Transverse colon (tissue), 4 donors: ENCODE measurements at regions not wholly inside any gene's neighbourhood (a gene's known extent, or its start where the extent isn't known, plus 50 kb on each side); places are given as distances from the start of the nearest gene placed in this dataset.
"Not testable (repeated sequence)": the region's sequence is repeated elsewhere in the genome, so short reads cannot be mapped to it uniquely, and the experiment has no call there.

Experiments used
- DNase-seq: peaks from one replicate; pipeline ENCODE4 v3.0.0-alpha.2; 2019
- H3K27ac ChIP-seq, 4 donors: fragments of 200-600 bp; sonication (generic); 2 replicates each; pipeline ENCODE4 v1.5.1; 2016 to 2018; ENCODE audit warnings: inconsistent platforms in 4 of 4
- H3K27me3 ChIP-seq: fragments of 200-600 bp; sonication (generic); 2 replicates; pipeline ENCODE4 v1.5.1; 2017; ENCODE audit warnings: inconsistent platforms
- H3K36me3 ChIP-seq, 4 donors: fragments of 200-600 bp; sonication (generic); 2 replicates each; pipeline ENCODE4 v1.5.1; 2017 to 2019; ENCODE audit warnings: inconsistent platforms in 4 of 4
- H3K4me1 ChIP-seq, 4 donors: fragments of 200-600 bp; sonication (generic); 2 replicates each; pipeline ENCODE4 v1.5.1; 2017 to 2020; ENCODE audit warnings: inconsistent platforms in 4 of 4
- H3K4me3 ChIP-seq, 4 donors: fragments of 200-600 bp; sonication (generic); 1 replicate in 1 of 4; 2 replicates in 3 of 4; pipeline versions ENCODE4 v1.5.1 to v1.6.1; 2017 to 2019; ENCODE audit warnings: inconsistent platforms in 4 of 4
- H3K9me3 ChIP-seq, 2 donors: fragments of 200-600 bp; sonication (generic); 2 replicates each; pipeline ENCODE4 v1.5.1; 2017 to 2019; ENCODE audit warnings: inconsistent platforms in 2 of 2
- CTCF ChIP-seq, 5 experiments: fragments of 200-600 bp in 3 of 5; fragments of 450-650 bp in 2 of 5; sonication (generic) in 3 of 5; IDR thresholded peaks; 1 replicate in 2 of 5; 2 replicates in 3 of 5; pipeline ENCODE4 v1.5.1; 2016 to 2017; ENCODE audit warnings: antibody characterized with exemption in 5 of 5, inconsistent platforms in 3 of 5, mild to moderate bottlenecking in 2 of 5, moderate library complexity in 1 of 5
- EP300 ChIP-seq: sonication (generic); formaldehyde crosslinking; IDR thresholded peaks from one replicate; pipeline ENCODE4 v1.6.1; 2017; ENCODE audit warnings: antibody characterized with exemption, low read depth
- POLR2A ChIP-seq: fragments of 450-650 bp; IDR thresholded peaks from one replicate; pipeline ENCODE4 v1.6.1; 2016; ENCODE audit warnings: antibody characterized with exemption, mild to moderate bottlenecking, moderate library complexity
- POLR2AphosphoS5 ChIP-seq, 3 donors: sonication (generic); formaldehyde crosslinking; IDR thresholded peaks; one replicate each; pipeline ENCODE4 v1.6.1; 2016; ENCODE audit warnings: antibody characterized with exemption in 3 of 3
- WGBS, 2 donors: methylation state at CpG; one replicate each; pipeline ENCODE4 v1.1.5; 2018; ENCODE audit warnings: low coverage in 1 of 2; 5-methylcytosine and 5-hydroxymethylcytosine counted together
- in situ Hi-C, 4 donors: fragments of 200-750 bp; cut with MboI; loops; one replicate each; pipeline versions ENCODE4 v1.15.0 to v1.15.1; 2017; ENCODE audit warnings: low sequenced_read_pairs in 3 of 4, low pct_ligation_motif_present in 1 of 4, low pct_unique_long_range_greater_than_20kb in 1 of 4
- intact Hi-C: fragments of 100-400 bp; cut with DNase I; formaldehyde crosslinking; loops from one replicate; pipeline ENCODE4 v1.15.1; 2023; ENCODE audit warnings: low total_unique reads

- 57 to 69% methylated on average over 4 to 5 of the region's 5 CpGs for WGBS, 2 donors
- intact Hi-C loops (no loop called here), in situ Hi-C loops (no loop called here)
- H3K27me3 ChIP-seq, result no peaks in the 10 kb centered on the region
- no peaks in the 10 kb centered on the region for H3K36me3 ChIP-seq
- H3K4me3 ChIP-seq, result no peak overlapping the region
- H3K9me3 ChIP-seq, result no peaks in the 10 kb centered on the region
- DNase-seq, result no peak
- H3K4me1 ChIP-seq, result no peaks in the 10 kb centered on the region
- H3K27ac ChIP-seq, result no peak overlapping the region
- TF ChIP-seq POLR2AphosphoS5 (IDR thresholded peaks at IDR 0.05) (no peak), EP300 (no peak), CTCF (IDR thresholded peaks at IDR 0.05) (no peak), POLR2A (no peak)
These were observed 203.8 kb downstream of the TUBA3C start for GRCh38 chr13:18977857-18978256.

DNA sequence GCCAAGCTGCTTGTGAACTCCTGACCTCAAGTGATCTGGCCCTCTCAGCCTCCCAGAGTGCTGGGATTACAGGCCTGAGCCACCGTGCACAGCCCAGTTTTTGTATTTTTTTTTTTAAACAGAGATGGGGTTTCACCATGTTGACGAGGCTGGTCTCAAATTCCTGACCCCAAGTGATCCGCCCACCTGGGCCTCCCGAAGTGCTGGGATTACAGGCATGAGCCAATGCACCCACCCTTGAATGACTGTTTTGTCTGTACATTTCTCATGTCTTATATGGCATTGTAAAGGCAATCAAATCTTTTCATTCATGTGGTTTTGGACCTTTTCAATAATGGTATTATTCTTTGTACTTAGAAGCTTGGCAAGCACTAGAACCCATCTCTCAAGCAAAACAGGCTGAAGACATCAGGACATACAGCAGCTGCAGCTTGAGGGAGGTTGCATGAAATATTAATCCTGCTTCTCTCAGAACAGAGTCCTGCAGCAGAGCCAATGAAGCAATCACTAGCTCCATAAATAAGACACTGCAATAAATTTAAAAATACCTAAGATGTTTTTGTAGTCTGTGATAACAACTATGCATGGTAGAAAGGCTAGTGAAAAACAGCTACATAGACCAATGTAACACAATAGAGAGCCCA lies 209.9 kb downstream of the TUBA3C start:
- H3K27me3 ChIP-seq, result no peaks in the 10 kb centered on the region
- intact Hi-C loops (no loop called here), in situ Hi-C loops (no loop called here)
- no peak for DNase-seq
- H3K9me3 ChIP-seq, result no peaks in the 10 kb centered on the region
- H3K36me3 ChIP-seq, result no peaks in the 10 kb centered on the region
- H3K4me3 ChIP-seq, result no peak overlapping the region
- no peaks in the 10 kb centered on the region for H3K4me1 ChIP-seq
- WGBS, 2 donors, result 55 to 64% methylated on average over 4 of the region's 4 CpGs
- H3K27ac ChIP-seq, result no peak overlapping the region
- TF ChIP-seq EP300, result no peak

GRCh38 chr13:18965347-18965855 lies 216.2 kb downstream of the TUBA3C start:
- TF ChIP-seq CTCF (IDR thresholded peaks at IDR 0.05) (no peak), POLR2A (no peak), POLR2AphosphoS5 (IDR thresholded peaks at IDR 0.05) (no peak), EP300 (no peak)
- DNase-seq, result no peak
- in situ Hi-C loops, result no loop called here
- intact Hi-C loops, result no loop called here
- no peaks in the 10 kb centered on the region for H3K36me3 ChIP-seq
- H3K9me3 ChIP-seq, result no peaks in the 10 kb centered on the region
- no peaks in the 10 kb centered on the region for H3K4me1 ChIP-seq
- no peak overlapping the region for H3K27ac ChIP-seq
- WGBS, 2 donors, result 70% methylated on average over 11 of the region's 14 CpGs; no CpG with 5 or more reads in 1 of the 2 donors
- H3K4me3 ChIP-seq, result no peak overlapping the region
- H3K27me3 ChIP-seq, result no peaks in the 10 kb centered on the region

DNA sequence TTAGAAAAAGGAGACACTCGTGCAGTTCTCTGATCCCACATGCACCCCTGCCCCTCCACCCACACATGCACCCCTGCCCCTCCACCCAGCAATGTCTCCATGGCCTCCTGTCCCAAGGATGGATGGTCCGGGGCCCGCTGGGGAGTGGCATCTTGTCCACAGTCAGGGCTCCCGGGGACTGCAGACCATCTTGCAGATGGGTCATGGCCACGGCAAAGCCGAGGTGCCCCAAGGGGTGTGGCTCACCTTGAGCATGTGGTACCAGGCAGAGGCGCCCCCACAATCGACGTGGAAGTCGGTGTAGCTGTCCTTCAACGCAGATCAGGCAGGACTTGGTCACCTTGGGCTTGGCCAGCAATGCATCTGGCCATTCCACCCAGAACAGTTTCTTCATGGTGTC lies 216.7 kb downstream of the TUBA3C start:
- Histone ChIP-seq H3K27me3 (no peaks in the 10 kb centered on the region), H3K9me3 (no peaks in the 10 kb centered on the region), H3K4me3 (no peak overlapping the region), H3K36me3 (no peaks in the 10 kb centered on the region), H3K4me1 (no peaks in the 10 kb centered on the region), H3K27ac (no peak overlapping the region)
- TF ChIP-seq CTCF (IDR thresholded peaks at IDR 0.05), result no peak
- no peak for TF ChIP-seq EP300
- TF ChIP-seq POLR2AphosphoS5 (IDR thresholded peaks at IDR 0.05), result no peak
- no peak for TF ChIP-seq POLR2A
- in situ Hi-C loops, result no loop called here
- no peak for DNase-seq
- WGBS, 2 donors, result 63 to 79% methylated on average over 6 to 11 of the region's 11 CpGs
- intact Hi-C loops, result loop anchor here (5.0 kb wide), 1 partner anchor 1967 kb away; no protein-coding TSS in a partner anchor

DNA sequence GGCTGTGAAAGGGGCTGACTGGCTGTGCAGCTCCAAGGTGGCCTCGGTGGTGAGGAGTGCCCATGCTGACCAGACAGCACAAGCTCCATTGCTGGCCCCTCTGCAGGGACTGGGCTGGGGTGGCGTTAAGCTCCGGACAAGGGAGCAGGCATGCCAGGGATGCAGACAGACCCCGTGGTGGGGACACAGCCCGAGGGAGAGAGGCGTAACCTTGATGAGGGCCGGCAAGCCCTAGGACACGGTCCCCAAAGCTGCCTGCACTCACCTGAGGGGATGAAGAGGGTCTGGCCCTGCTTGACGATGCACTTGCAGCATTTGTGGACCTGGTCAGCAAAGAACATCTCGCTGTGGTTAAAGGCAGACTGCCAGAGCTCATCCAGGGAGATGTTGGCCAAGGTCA lies 217.9 kb downstream of the TUBA3C start:
- whole genome bisulfite sequencing, 2 donors, result 86% methylated on average over 9 of the region's 10 CpGs; no CpG with 5 or more reads in 1 of the 2 donors
- H3K9me3 ChIP-seq, H3K36me3 ChIP-seq, H3K27me3 ChIP-seq, H3K27ac ChIP-seq, DNase-seq, H3K4me1 ChIP-seq, in situ Hi-C loops, H3K4me3 ChIP-seq: not testable (repeated sequence)
- intact Hi-C loops, result loop anchor here (5.0 kb wide), 1 partner anchor 1969 kb away; no protein-coding TSS in a partner anchor
